Fibroblast of lung (primary cell): ENCODE measurements at regions not wholly inside any gene's neighbourhood (a gene's known extent, or its start where the extent isn't known, plus 50 kb on each side); places are given as distances from the start of the nearest gene placed in this dataset.

Experiments used
- CTCF ChIP-seq, 2 donors: IDR thresholded peaks in 1 of 2; conservative IDR thresholded peaks in 1 of 2; 1 replicate in 1 of 2; 2 replicates in 1 of 2; pipeline ENCODE4 v1.5.1; 2011 to 2012; ENCODE audit warnings: low read length in 2 of 2, control low read depth in 1 of 2, inconsistent platforms in 1 of 2, low read depth in 1 of 2, mild to moderate bottlenecking in 1 of 2
- EZH2 ChIP-seq: IDR thresholded peaks from 2 replicates; pipeline ENCODE4 v1.5.1; 2012; ENCODE audit warnings: low read length, control low read depth, mild to moderate bottlenecking; ENCODE audit errors: missing control alignments

DNA sequence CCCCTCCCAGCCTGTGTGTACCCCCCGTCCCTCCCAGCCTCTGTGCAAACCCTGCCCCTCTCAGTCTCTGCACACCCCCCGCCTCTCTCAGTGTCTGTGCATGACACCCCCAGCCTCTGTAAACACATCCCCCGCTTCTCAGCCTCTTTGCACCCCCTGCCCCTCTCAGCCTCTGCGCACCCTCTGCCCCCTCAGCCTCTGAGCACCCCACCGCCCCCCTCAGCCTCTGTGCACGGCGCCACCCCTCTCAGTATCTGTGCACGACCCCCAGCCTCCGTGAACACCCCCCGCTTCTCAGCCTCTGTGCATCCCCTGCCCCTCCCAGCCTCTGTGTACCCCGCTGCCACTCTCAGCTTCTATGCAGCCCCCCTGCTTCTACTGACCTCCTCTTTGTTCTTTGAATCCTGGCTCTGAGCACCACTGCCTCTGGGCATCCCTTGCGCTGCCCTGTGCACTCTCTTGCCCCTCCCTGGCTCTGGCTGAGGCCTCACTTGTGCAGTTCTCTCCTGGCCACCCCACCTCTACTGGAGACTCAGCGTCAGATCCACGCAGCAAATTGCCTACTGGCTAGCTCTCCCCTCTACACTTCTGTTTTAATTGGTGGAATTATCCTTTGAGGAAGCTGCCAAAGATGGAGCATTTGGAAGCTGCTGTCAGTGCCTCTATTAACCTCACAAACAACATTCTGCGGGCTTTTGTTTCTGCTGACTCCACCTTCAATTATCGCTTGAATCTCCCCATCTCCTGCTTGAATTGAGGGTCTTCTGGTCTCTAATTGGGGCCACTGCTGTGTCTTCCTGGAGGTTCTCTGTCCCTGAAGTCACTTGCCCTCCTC is 838.6 kb downstream of the TBC1D22A start:
- TF ChIP-seq CTCF (conservative IDR thresholded peaks at IDR 0.05 in 1 of 2, IDR thresholded peaks at IDR 0.05 in 1 of 2; ENCODE audit: low read depth in 1 of 2, low read length in 2 of 2) (no peak), EZH2 (no peak)
